ENCODE measurements at regions not wholly inside any gene's neighbourhood (a gene's known extent, or its start where the extent isn't known, plus 50 kb on each side); places are given as distances from the start of the nearest gene placed in this dataset.

DNA sequence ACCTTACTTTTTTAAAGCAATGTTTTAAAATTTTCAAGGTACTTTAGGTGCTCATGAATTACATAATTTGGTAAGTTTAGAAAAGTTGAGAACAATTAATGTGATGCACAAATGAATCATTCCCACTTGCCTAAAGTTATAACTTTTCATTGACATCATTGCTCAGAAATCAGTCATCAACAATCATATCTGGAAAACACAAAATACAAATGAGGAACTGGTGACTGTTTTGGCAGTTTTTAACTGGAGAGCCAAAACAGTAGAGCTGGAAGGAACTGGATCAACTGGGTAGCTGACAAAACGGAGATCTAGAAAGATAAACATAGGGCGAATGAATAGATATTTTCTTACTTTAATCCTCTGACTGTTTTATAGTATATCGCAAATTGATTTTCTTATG lies 767.1 kb downstream of the IGSF11 start:
- TF ChIP-seq TAF1 (IDR thresholded peaks at IDR 0.05; ENCODE audit: borderline replicate concordance, insufficient read depth, low read length) (no peak), POLR2AphosphoS5 (IDR thresholded peaks at IDR 0.05; ENCODE audit: low read depth, low read length) (no peak)

All from PFSK-1 (cell line).